ENCODE measurements at regions not wholly inside any gene's neighbourhood (a gene's known extent, or its start where the extent isn't known, plus 50 kb on each side); places are given as distances from the start of the nearest gene placed in this dataset.

DNA sequence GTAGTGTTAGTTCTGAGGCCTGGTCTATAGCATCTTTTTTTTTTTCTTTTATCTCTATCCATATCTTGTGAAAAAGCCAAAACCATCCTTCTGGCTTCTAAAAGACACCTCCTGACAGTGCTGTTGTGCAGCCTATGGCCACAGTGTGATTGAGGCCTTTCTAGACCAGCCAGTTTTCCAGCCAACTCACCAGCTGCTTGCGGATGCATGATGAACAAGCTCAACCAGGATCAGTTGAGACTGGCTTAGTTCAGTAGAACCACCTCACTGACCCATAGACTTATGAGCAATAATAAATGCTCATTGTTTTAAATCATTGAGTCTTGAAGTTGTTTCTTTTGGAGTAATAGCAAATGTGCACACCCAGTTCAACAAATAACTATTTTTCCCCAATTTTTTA lies 296.9 kb downstream of the FAM170A start:
- ATAC-seq (ENCODE audit: low read depth): no peak
- Mint-ChIP-seq H3K9me3 (ENCODE audit: insufficient read depth) (no peaks in the 10 kb centered on the region), H3K4me1 (no peaks in the 10 kb centered on the region), H3K4me3 (no peak overlapping the region), H3K27me3 (peaks cover 3% of the 10 kb centered on the region), H3K27ac (no peak overlapping the region)
- no peak overlapping the region for H2AFZ ChIP-seq (ENCODE audit: insufficient read depth, low read depth, low read length, poor library complexity, severe bottlenecking)
- intact Hi-C loops (cut with micrococcal nuclease): no loop called here
- no peaks in the 10 kb centered on the region for H3K27me3 ChIP-seq (replicated peaks in 1 of 4; ENCODE audit: control extremely low read depth in 1 of 4, control insufficient read depth in 3 of 4, insufficient read depth in 4 of 4, low read length in 3 of 4)
- ChIA-PET POLR2A (no interaction called here), CTCF (no interaction called here)
- H3K79me2 ChIP-seq (ENCODE audit: control insufficient read depth, insufficient read depth, low read length): no peaks in the 10 kb centered on the region
- H3K36me3 ChIP-seq (replicated peaks in 1 of 2; ENCODE audit: control extremely low read depth in 1 of 2, control insufficient read depth in 1 of 2, extremely low read depth in 1 of 2, insufficient read depth in 2 of 2, low read length in 1 of 2): no peaks in the 10 kb centered on the region
- H3K27ac ChIP-seq (ENCODE audit: low read length in 2 of 2): no peak overlapping the region
- H4K20me1 ChIP-seq (ENCODE audit: control insufficient read depth, insufficient read depth, low read length, poor library complexity, severe bottlenecking): no peaks in the 10 kb centered on the region
- no peak overlapping the region for H3K4me2 ChIP-seq (replicated peaks; ENCODE audit: low read depth, low read length, poor library complexity, severe bottlenecking)
- 80% methylated on average over 1 of the region's 1 CpG for WGBS (ENCODE audit: insufficient coverage)
- no peak for TF ChIP-seq EZH2 (IDR thresholded peaks at IDR 0.05; ENCODE audit: borderline replicate concordance, insufficient read depth, low read depth, low read length, poor library complexity, severe bottlenecking)
- TF ChIP-seq, protein P1, sequence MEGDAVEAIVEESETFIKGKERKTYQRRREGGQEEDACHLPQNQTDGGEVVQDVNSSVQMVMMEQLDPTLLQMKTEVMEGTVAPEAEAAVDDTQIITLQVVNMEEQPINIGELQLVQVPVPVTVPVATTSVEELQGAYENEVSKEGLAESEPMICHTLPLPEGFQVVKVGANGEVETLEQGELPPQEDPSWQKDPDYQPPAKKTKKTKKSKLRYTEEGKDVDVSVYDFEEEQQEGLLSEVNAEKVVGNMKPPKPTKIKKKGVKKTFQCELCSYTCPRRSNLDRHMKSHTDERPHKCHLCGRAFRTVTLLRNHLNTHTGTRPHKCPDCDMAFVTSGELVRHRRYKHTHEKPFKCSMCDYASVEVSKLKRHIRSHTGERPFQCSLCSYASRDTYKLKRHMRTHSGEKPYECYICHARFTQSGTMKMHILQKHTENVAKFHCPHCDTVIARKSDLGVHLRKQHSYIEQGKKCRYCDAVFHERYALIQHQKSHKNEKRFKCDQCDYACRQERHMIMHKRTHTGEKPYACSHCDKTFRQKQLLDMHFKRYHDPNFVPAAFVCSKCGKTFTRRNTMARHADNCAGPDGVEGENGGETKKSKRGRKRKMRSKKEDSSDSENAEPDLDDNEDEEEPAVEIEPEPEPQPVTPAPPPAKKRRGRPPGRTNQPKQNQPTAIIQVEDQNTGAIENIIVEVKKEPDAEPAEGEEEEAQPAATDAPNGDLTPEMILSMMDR (IDR thresholded peaks at IDR 0.05): no peak
- no peak overlapping the region for H3K9ac ChIP-seq (ENCODE audit: low read length)
- no peak for DNase-seq
- H3K4me1 ChIP-seq (ENCODE audit: control insufficient read depth in 2 of 2, insufficient read depth in 2 of 2, low read length in 2 of 2): no peaks in the 10 kb centered on the region
- no peaks in the 10 kb centered on the region for H3K9me3 ChIP-seq (ENCODE audit: control extremely low read depth in 1 of 3, control insufficient read depth in 2 of 3, insufficient read depth in 1 of 3, low read length in 2 of 3)
- H3K4me3 ChIP-seq (ENCODE audit: control extremely low read depth in 1 of 5, extremely low read depth in 1 of 5, insufficient read depth in 1 of 5, low read depth in 2 of 5, low read length in 4 of 5): no peak overlapping the region

DNA sequence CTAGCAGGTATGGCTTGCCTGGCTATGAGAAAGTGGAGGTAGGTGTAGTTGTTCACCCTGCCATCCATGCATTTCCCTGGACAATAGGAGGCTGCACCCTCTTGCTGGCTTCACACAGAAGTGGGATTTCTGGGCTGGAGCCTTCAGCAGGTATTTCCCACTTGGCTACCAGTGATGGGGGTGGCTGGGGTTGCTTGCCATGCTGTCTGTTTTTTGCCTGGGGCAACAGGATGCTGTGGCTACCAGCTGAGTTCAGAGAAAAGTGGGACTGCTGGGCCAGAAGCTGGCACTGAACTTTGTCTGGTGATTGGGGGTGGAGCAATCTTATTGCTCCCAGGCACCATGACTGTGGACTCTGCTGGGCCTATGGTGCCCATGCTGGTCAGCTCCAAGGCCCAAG lies 299.6 kb downstream of the FAM170A start:
- ATAC-seq (ENCODE audit: low read depth): no peak
- ChIA-PET CTCF (no interaction called here), POLR2A (no interaction called here)
- H3K4me3 ChIP-seq (ENCODE audit: control extremely low read depth in 1 of 5, extremely low read depth in 1 of 5, insufficient read depth in 1 of 5, low read depth in 2 of 5, low read length in 4 of 5): no peak overlapping the region
- H3K36me3 ChIP-seq (replicated peaks in 1 of 2; ENCODE audit: control extremely low read depth in 1 of 2, control insufficient read depth in 1 of 2, extremely low read depth in 1 of 2, insufficient read depth in 2 of 2, low read length in 1 of 2): no peaks in the 10 kb centered on the region
- Mint-ChIP-seq H3K27me3 (no peaks in the 10 kb centered on the region), H3K4me3 (no peak overlapping the region), H3K9me3 (ENCODE audit: insufficient read depth) (no peaks in the 10 kb centered on the region), H3K4me1 (no peaks in the 10 kb centered on the region), H3K27ac (no peak overlapping the region)
- no peaks in the 10 kb centered on the region for H3K27me3 ChIP-seq (replicated peaks in 1 of 4; ENCODE audit: control extremely low read depth in 1 of 4, control insufficient read depth in 3 of 4, insufficient read depth in 4 of 4, low read length in 3 of 4)
- no peak overlapping the region for H3K27ac ChIP-seq (ENCODE audit: low read length in 2 of 2)
- H3K4me2 ChIP-seq (replicated peaks; ENCODE audit: low read depth, low read length, poor library complexity, severe bottlenecking): no peak overlapping the region
- TF ChIP-seq EZH2 (IDR thresholded peaks at IDR 0.05; ENCODE audit: borderline replicate concordance, insufficient read depth, low read depth, low read length, poor library complexity, severe bottlenecking): no peak
- TF ChIP-seq, protein P1 (IDR thresholded peaks at IDR 0.05): no peak
- H4K20me1 ChIP-seq (ENCODE audit: control insufficient read depth, insufficient read depth, low read length, poor library complexity, severe bottlenecking): no peaks in the 10 kb centered on the region
- intact Hi-C loops (cut with micrococcal nuclease): no loop called here
- H3K79me2 ChIP-seq (ENCODE audit: control insufficient read depth, insufficient read depth, low read length): no peaks in the 10 kb centered on the region
- H3K4me1 ChIP-seq (ENCODE audit: control insufficient read depth in 2 of 2, insufficient read depth in 2 of 2, low read length in 2 of 2): no peaks in the 10 kb centered on the region
- no peak overlapping the region for H2AFZ ChIP-seq (ENCODE audit: insufficient read depth, low read depth, low read length, poor library complexity, severe bottlenecking)
- H3K9me3 ChIP-seq (ENCODE audit: control extremely low read depth in 1 of 3, control insufficient read depth in 2 of 3, insufficient read depth in 1 of 3, low read length in 2 of 3): no peaks in the 10 kb centered on the region
- no peak for DNase-seq
- no peak overlapping the region for H3K9ac ChIP-seq (ENCODE audit: low read length)

Data from B cell (primary cell).